Neural cell (in vitro differentiated cells): ENCODE measurements at regions not wholly inside any gene's neighbourhood (a gene's known extent, or its start where the extent isn't known, plus 50 kb on each side); places are given as distances from the start of the nearest gene placed in this dataset.

Experiments used
- CTCF ChIP-seq: fragments of 450-650 bp; IDR thresholded peaks from 2 replicates; pipeline ENCODE4 v1.5.1; 2014; ENCODE audit warnings: antibody characterized with exemption, mild to moderate bottlenecking, moderate library complexity; ENCODE audit not compliant: poor library complexity, severe bottlenecking
- EP300 ChIP-seq: fragments of 450-650 bp; conservative IDR thresholded peaks from 2 replicates; pipeline ENCODE4 v1.6.1; 2014; ENCODE audit warnings: antibody characterized with exemption, mild to moderate bottlenecking, moderate library complexity; ENCODE audit not compliant: poor library complexity, severe bottlenecking
- MXI1 ChIP-seq: fragments of 450-650 bp; conservative IDR thresholded peaks from 2 replicates; pipeline ENCODE4 v1.6.1; 2014; ENCODE audit warnings: antibody characterized with exemption, mild to moderate bottlenecking; ENCODE audit not compliant: poor library complexity, severe bottlenecking
- RAD21 ChIP-seq: fragments of 450-650 bp; conservative IDR thresholded peaks from 2 replicates; pipeline ENCODE4 v1.6.1; 2014; ENCODE audit warnings: antibody characterized with exemption, mild to moderate bottlenecking, moderate library complexity

- TF ChIP-seq MXI1, result no peak
- no peak for TF ChIP-seq CTCF
- TF ChIP-seq EP300, result no peak
- TF ChIP-seq RAD21, result no peak
These were observed 231.7 kb upstream of the ZRANB2 start for GRCh38 chr1:71312545-71312944.
